Neural progenitor cell (in vitro differentiated cells): ENCODE measurements at regions not wholly inside any gene's neighbourhood (a gene's known extent, or its start where the extent isn't known, plus 50 kb on each side); places are given as distances from the start of the nearest gene placed in this dataset.

Source experiments
- EZH2 ChIP-seq: fragments of 200-600 bp; sonication (generic); IDR thresholded peaks from 2 replicates; pipeline ENCODE4 v1.6.1; 2017; ENCODE audit warnings: antibody characterized with exemption, mild to moderate bottlenecking, moderate library complexity
- TF ChIP-seq, protein P1 (sequence below): fragments of 200-600 bp; sonication (generic); IDR thresholded peaks from 2 replicates; pipeline ENCODE4 v1.5.1; 2017; ENCODE audit warnings: antibody characterized with exemption, mild to moderate bottlenecking

DNA sequence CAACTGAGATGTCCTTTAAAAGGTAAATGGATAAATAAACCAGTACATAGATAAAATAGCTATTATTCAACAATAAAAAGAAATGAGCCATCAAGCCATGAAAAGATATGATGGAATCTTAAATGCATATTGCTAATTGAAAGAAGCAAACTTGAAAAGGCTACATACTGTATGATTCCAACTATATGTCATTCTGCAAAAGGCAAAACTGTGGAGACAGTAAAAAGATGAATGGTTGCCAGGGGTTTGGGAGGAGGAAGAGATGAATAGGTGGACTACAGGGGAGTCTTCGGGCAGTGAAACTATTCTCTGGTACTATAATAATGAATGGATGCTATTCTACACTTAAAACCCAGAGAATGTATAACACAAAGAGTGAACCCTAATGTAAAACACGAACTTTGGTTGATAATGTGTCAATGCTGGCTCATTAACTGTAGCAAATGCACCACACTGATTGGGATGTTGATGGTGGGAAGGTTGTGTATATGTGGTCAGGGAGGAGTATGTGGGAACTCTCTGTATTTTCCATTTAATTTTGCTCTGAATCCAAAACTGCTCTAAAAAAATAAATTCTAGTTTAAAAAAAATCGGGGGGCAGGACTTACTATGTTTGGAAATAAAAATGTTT is 73.7 kb upstream of the MYCN start:
- no peak for TF ChIP-seq EZH2
- TF ChIP-seq, protein P1, sequence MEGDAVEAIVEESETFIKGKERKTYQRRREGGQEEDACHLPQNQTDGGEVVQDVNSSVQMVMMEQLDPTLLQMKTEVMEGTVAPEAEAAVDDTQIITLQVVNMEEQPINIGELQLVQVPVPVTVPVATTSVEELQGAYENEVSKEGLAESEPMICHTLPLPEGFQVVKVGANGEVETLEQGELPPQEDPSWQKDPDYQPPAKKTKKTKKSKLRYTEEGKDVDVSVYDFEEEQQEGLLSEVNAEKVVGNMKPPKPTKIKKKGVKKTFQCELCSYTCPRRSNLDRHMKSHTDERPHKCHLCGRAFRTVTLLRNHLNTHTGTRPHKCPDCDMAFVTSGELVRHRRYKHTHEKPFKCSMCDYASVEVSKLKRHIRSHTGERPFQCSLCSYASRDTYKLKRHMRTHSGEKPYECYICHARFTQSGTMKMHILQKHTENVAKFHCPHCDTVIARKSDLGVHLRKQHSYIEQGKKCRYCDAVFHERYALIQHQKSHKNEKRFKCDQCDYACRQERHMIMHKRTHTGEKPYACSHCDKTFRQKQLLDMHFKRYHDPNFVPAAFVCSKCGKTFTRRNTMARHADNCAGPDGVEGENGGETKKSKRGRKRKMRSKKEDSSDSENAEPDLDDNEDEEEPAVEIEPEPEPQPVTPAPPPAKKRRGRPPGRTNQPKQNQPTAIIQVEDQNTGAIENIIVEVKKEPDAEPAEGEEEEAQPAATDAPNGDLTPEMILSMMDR = no peak
